HTR-8/SVneo (cell line): ENCODE measurements at regions not wholly inside any gene's neighbourhood (a gene's known extent, or its start where the extent isn't known, plus 50 kb on each side); places are given as distances from the start of the nearest gene placed in this dataset.
A peak's percentile ranks its signal among the peaks of the same experiment; 100 is the strongest.

ENCODE experiments used
- DNase-seq: peaks from one replicate; pipeline ENCODE4 v3.0.0; 2011; ENCODE audit warnings: low spot score, mixed read lengths; ENCODE audit not compliant: insufficient read length
- FAIRE-seq: peaks from 2 replicates; lab custom pipeline; 2011; peaks lifted over from hg19 to GRCh38; lab: Jason Lieb, UNC

GRCh38 chr6:14747881-14748520, 497.9 kb upstream of the JARID2 start:
- no peak for DNase-seq
- no peak for FAIRE-seq

GRCh38 chr6:14748679-14749078, 497.2 kb upstream of the JARID2 start:
- DNase-seq (no peak), FAIRE-seq (no peak)

- FAIRE-seq (peak; percentile 13), DNase-seq (no peak)
These were observed 495.7 kb upstream of the JARID2 start for GRCh38 chr6:14750059-14750661.

- DNase-seq, result no peak
- FAIRE-seq, result no peak
These were observed 494.2 kb upstream of the JARID2 start for GRCh38 chr6:14751645-14752175.

GRCh38 chr6:14754751-14755513, 490.9 kb upstream of the JARID2 start:
- no peak for DNase-seq
- no peak for FAIRE-seq

GRCh38 chr6:14756340-14756739, 489.5 kb upstream of the JARID2 start:
- FAIRE-seq, result no peak

GRCh38 chr6:14757014-14757413, 488.9 kb upstream of the JARID2 start:
- DNase-seq (no peak), FAIRE-seq (no peak)

More at GRCh38 chr6:14756340-14756739, 489.5 kb upstream of the JARID2 start:
- DNase-seq, result no peak

GRCh38 chr6:14757418-14757817, 488.5 kb upstream of the JARID2 start:
- no peak for FAIRE-seq
- no peak for DNase-seq

- DNase-seq, result no peak
- no peak for FAIRE-seq
These were observed 487.3 kb upstream of the JARID2 start for GRCh38 chr6:14758421-14759081.

GRCh38 chr6:14759976-14760672, 485.7 kb upstream of the JARID2 start:
- FAIRE-seq, result no peak
- DNase-seq, result no peak

- DNase-seq (no peak), FAIRE-seq (no peak)
These were observed 483.8 kb upstream of the JARID2 start for GRCh38 chr6:14762077-14762476.

- DNase-seq, result peak; percentile 26
- FAIRE-seq, result no peak
These were observed 482.7 kb upstream of the JARID2 start for GRCh38 chr6:14763139-14763538.

GRCh38 chr6:14763616-14764015, 482.3 kb upstream of the JARID2 start:
- FAIRE-seq, result no peak
- no peak for DNase-seq

- FAIRE-seq (no peak), DNase-seq (no peak)
These were observed 480.8 kb upstream of the JARID2 start for GRCh38 chr6:14765106-14765505.

GRCh38 chr6:14765721-14766390, 480.0 kb upstream of the JARID2 start:
- no peak for FAIRE-seq
- no peak for DNase-seq

- DNase-seq, result no peak
- FAIRE-seq, result peak; percentile 26
These were observed 479.4 kb upstream of the JARID2 start for GRCh38 chr6:14766391-14766994.

GRCh38 chr6:14767226-14767625, 478.6 kb upstream of the JARID2 start:
- FAIRE-seq, result no peak
- DNase-seq, result no peak

GRCh38 chr6:14770040-14770439, 475.8 kb upstream of the JARID2 start:
- FAIRE-seq (no peak), DNase-seq (no peak)

GRCh38 chr6:14770572-14770971, 475.3 kb upstream of the JARID2 start:
- no peak for FAIRE-seq
- no peak for DNase-seq
